Uterus (tissue), 2 donors: ENCODE measurements at regions not wholly inside any gene's neighbourhood (a gene's known extent, or its start where the extent isn't known, plus 50 kb on each side); places are given as distances from the start of the nearest gene placed in this dataset.

Experiments
- CTCF ChIP-seq, 4 experiments: fragments of 200-600 bp in 2 of 4; fragments of 450-650 bp in 2 of 4; sonication (generic) in 2 of 4; IDR thresholded peaks; one replicate each; pipeline ENCODE4 v1.5.1; 2016 to 2019; ENCODE audit warnings: antibody characterized with exemption in 4 of 4, mild to moderate bottlenecking in 2 of 4, moderate library complexity in 1 of 4
- POLR2A ChIP-seq, 2 donors: fragments of 450-650 bp; IDR thresholded peaks; one replicate each; pipeline ENCODE4 v1.6.1; 2016; ENCODE audit warnings: antibody characterized with exemption in 2 of 2, mild to moderate bottlenecking in 1 of 2, moderate library complexity in 1 of 2

GRCh38 chr16:26909623-26910022 lies 157.1 kb upstream of the C16orf82 start:
- no peak for TF ChIP-seq CTCF (IDR thresholded peaks at IDR 0.05)
- TF ChIP-seq POLR2A (IDR thresholded peaks at IDR 0.05) = no peak
